HepG2 (cell line): ENCODE measurements at regions not wholly inside any gene's neighbourhood (a gene's known extent, or its start where the extent isn't known, plus 50 kb on each side); places are given as distances from the start of the nearest gene placed in this dataset.

Experiments used
- BRCA1 ChIP-seq: sonication (generic); formaldehyde crosslinking; IDR thresholded peaks from 2 replicates; pipeline ENCODE4 v1.4.0; 2020; ENCODE audit warnings: missing genetic modification reagents
- EHMT2 ChIP-seq: fragments of 200-600 bp; sonication (generic); IDR thresholded peaks from 2 replicates; pipeline ENCODE4 v1.7.0; 2017; ENCODE audit warnings: antibody characterized with exemption, low read depth, low read length, borderline replicate concordance
- HDAC2 ChIP-seq: sonication (generic); formaldehyde crosslinking; IDR thresholded peaks from 2 replicates; pipeline ENCODE4 v1.4.0; 2020; ENCODE audit warnings: missing genetic modification reagents
- HIC2 ChIP-seq: sonication (generic); formaldehyde crosslinking; IDR thresholded peaks from 2 replicates; pipeline ENCODE4 v1.9.0; 2022; ENCODE audit warnings: low read depth, missing genetic modification reagents
- HNF1B ChIP-seq: sonication (generic); formaldehyde crosslinking; IDR thresholded peaks from 2 replicates; pipeline ENCODE4 v1.5.1; 2020; ENCODE audit warnings: mild to moderate bottlenecking, moderate library complexity, missing genetic modification reagents
- MIER2 ChIP-seq: IDR thresholded peaks from 2 replicates; pipeline ENCODE4 v1.6.1; 2016; ENCODE audit warnings: missing biosample characterization, missing genetic modification reagents
- NBN ChIP-seq: fragments of 450-650 bp; conservative IDR thresholded peaks from 2 replicates; pipeline ENCODE4 v1.6.1; 2017
- WIZ ChIP-seq: sonication (generic); formaldehyde crosslinking; IDR thresholded peaks from 2 replicates; pipeline ENCODE4 v1.5.1; 2020; ENCODE audit warnings: mild to moderate bottlenecking, missing genetic modification reagents
- ZFP36L1 ChIP-seq: sonication (generic); formaldehyde crosslinking; IDR thresholded peaks from 2 replicates; pipeline ENCODE4 v1.8.0; 2022; ENCODE audit warnings: mild to moderate bottlenecking, missing genetic modification reagents, moderate library complexity
- ZNF263 ChIP-seq: sonication (generic); formaldehyde crosslinking; IDR thresholded peaks from 2 replicates; pipeline ENCODE4 v1.4.0; 2020; ENCODE audit warnings: missing genetic modification reagents
- ZNF281 ChIP-seq: sonication (generic); formaldehyde crosslinking; IDR thresholded peaks from 2 replicates; pipeline ENCODE4 v1.4.0; 2020; ENCODE audit warnings: missing genetic modification reagents, borderline replicate concordance
- ZNF329 ChIP-seq: sonication (generic); formaldehyde crosslinking; IDR thresholded peaks from 2 replicates; pipeline ENCODE4 v1.9.0; 2021; ENCODE audit warnings: low read depth, mild to moderate bottlenecking, missing genetic modification reagents
- ZNF441 ChIP-seq: sonication (generic); formaldehyde crosslinking; IDR thresholded peaks from 2 replicates; pipeline ENCODE4 v1.7.0; 2021; ENCODE audit warnings: missing genetic modification reagents, borderline replicate concordance
- ZNF563 ChIP-seq: sonication (generic); formaldehyde crosslinking; IDR thresholded peaks from 2 replicates; pipeline ENCODE4 v1.8.0; 2022; ENCODE audit warnings: mild to moderate bottlenecking, moderate library complexity, missing genetic modification reagents
- ZNF570 ChIP-seq: sonication (generic); formaldehyde crosslinking; IDR thresholded peaks from 2 replicates; pipeline ENCODE4 v1.4.0; 2020; ENCODE audit warnings: mild to moderate bottlenecking, missing genetic modification reagents, borderline replicate concordance
- ZNF607 ChIP-seq: sonication (generic); formaldehyde crosslinking; IDR thresholded peaks from 2 replicates; pipeline ENCODE4 v1.5.1; 2020; ENCODE audit warnings: missing genetic modification reagents, mild to moderate bottlenecking, borderline replicate concordance
- ZNF674 ChIP-seq: sonication (generic); formaldehyde crosslinking; IDR thresholded peaks from 2 replicates; pipeline ENCODE4 v1.5.0; 2020; ENCODE audit warnings: low read depth, mild to moderate bottlenecking, missing genetic modification reagents
- ZNF724P ChIP-seq: sonication (generic); formaldehyde crosslinking; IDR thresholded peaks from 2 replicates; pipeline ENCODE4 v1.8.0; 2022; ENCODE audit warnings: missing genetic modification reagents, borderline replicate concordance
- TF ChIP-seq, protein P1 (sequence below): sonication (generic); formaldehyde crosslinking; IDR thresholded peaks from 2 replicates; pipeline ENCODE4 v1.4.0; 2020; ENCODE audit warnings: missing genetic modification reagents, borderline replicate concordance

- TF ChIP-seq WIZ (CRISPR knock-in tag) (peak; percentile 92; the same call in 1 of the 2 replicates), HIC2 (CRISPR knock-in tag) (no peak), ZNF724P (CRISPR knock-in tag) (no peak), ZNF674 (no peak), ZNF441 (CRISPR knock-in tag) (peak; percentile 49; the same call in 1 of the 2 replicates), ZNF281 (CRISPR knock-in tag) (0 out of 2 replicates have a peak, but pooled peaks have one; percentile 12), ZNF607 (CRISPR knock-in tag) (0 out of 2 replicates have a peak, but pooled peaks have one; percentile 36), ZNF563 (no peak), NBN (no peak), ZFP36L1 (CRISPR knock-in tag) (peak; percentile 37; the same call in 1 of the 2 replicates), BRCA1 (no peak), EHMT2 (peak; percentile 76; the same call in 1 of the 2 replicates), MIER2 (peak; percentile 98), HNF1B (no peak), ZNF263 (CRISPR knock-in tag) (no peak), HDAC2 (CRISPR knock-in tag) (0 out of 2 replicates have a peak, but pooled peaks have one; percentile 29), ZNF570 (CRISPR knock-in tag) (no peak), ZNF329 (CRISPR knock-in tag) (no peak)
- TF ChIP-seq, protein P1, sequence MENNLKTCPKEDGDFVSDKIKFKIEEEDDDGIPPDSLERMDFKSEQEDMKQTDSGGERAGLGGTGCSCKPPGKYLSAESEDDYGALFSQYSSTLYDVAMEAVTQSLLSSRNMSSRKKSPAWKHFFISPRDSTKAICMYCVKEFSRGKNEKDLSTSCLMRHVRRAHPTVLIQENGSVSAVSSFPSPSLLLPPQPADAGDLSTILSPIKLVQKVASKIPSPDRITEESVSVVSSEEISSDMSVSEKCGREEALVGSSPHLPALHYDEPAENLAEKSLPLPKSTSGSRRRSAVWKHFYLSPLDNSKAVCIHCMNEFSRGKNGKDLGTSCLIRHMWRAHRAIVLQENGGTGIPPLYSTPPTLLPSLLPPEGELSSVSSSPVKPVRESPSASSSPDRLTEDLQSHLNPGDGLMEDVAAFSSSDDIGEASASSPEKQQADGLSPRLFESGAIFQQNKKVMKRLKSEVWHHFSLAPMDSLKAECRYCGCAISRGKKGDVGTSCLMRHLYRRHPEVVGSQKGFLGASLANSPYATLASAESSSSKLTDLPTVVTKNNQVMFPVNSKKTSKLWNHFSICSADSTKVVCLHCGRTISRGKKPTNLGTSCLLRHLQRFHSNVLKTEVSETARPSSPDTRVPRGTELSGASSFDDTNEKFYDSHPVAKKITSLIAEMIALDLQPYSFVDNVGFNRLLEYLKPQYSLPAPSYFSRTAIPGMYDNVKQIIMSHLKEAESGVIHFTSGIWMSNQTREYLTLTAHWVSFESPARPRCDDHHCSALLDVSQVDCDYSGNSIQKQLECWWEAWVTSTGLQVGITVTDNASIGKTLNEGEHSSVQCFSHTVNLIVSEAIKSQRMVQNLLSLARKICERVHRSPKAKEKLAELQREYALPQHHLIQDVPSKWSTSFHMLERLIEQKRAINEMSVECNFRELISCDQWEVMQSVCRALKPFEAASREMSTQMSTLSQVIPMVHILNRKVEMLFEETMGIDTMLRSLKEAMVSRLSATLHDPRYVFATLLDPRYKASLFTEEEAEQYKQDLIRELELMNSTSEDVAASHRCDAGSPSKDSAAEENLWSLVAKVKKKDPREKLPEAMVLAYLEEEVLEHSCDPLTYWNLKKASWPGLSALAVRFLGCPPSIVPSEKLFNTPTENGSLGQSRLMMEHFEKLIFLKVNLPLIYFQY (CRISPR knock-in tag) = 0 out of 2 replicates have a peak, but pooled peaks have one; percentile 22
These were observed 61.7 kb upstream of the LCLAT1 start (continued) for GRCh38 chr2:30385327-30385726.
